K562 (cell line): ENCODE measurements at regions not wholly inside any gene's neighbourhood (a gene's known extent, or its start where the extent isn't known, plus 50 kb on each side); places are given as distances from the start of the nearest gene placed in this dataset.

Experiments
- CREM ChIP-seq: IDR thresholded peaks from 2 replicates; pipeline ENCODE4 v1.6.1; 2014; ENCODE audit warnings: antibody characterized with exemption, low read depth
- CTBP1 ChIP-seq: fragments of 450-650 bp; IDR thresholded peaks from 2 replicates; pipeline ENCODE4 v1.6.1; 2016; ENCODE audit warnings: borderline replicate concordance
- RFX5 ChIP-seq: IDR thresholded peaks from 2 replicates; pipeline ENCODE4 v1.6.1; 2011; ENCODE audit warnings: low read depth, mild to moderate bottlenecking, improper control_type of control experiment, low read length
- SIN3B ChIP-seq: fragments of 450-650 bp; IDR thresholded peaks from 2 replicates; pipeline ENCODE4 v1.6.1; 2017; ENCODE audit warnings: low read depth, mild to moderate bottlenecking, moderate library complexity
- ZEB2 ChIP-seq: fragments of 450-650 bp; IDR thresholded peaks from 2 replicates; pipeline ENCODE4 v1.6.1; 2016
- TF ChIP-seq, protein P1 (sequence below), 2 experiments: fragments of 450-650 bp in 1 of 2; sonication (generic) in 1 of 2; formaldehyde crosslinking in 1 of 2; IDR thresholded peaks in 1 of 2; conservative IDR thresholded peaks in 1 of 2; 2 replicates each; pipeline versions ENCODE4 v1.6.1 to v1.8.1; 2016 to 2023; ENCODE audit warnings: mild to moderate bottlenecking in 2 of 2, moderate library complexity in 2 of 2, inconsistent platforms in 1 of 2, missing genetic modification reagents in 1 of 2
- TF ChIP-seq, protein P2 (sequence below), 2 experiments: fragments of 450-650 bp in 1 of 2; sonication (generic) in 1 of 2; formaldehyde crosslinking; conservative IDR thresholded peaks; 2 replicates each; pipeline versions ENCODE4 v1.4.0 to v1.8.1; 2020 to 2022; ENCODE audit warnings: mild to moderate bottlenecking in 1 of 2, missing genetic modification reagents in 1 of 2
- TF ChIP-seq, protein P3 (sequence below): fragments of 450-650 bp; formaldehyde crosslinking; IDR thresholded peaks from 2 replicates; pipeline ENCODE4 v1.4.0; 2020; ENCODE audit warnings: mild to moderate bottlenecking

DNA sequence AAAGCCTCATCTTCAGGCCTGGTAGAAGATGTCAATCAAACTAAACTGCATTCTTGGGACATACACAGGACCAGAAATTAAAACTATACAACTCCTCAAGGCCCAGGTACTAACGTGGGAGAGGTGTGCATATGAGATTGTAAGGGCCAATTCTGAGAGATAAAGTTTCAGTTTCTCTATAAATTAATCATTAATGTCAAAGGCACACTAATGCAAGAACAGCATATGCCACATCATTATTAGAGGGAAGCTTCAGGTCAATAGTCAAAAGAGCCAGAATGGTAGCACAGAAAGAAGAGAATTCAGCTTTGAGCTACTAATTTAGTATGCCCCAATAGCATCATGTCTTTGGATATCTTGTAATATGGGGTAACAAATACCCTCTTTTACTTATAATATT is 744.9 kb upstream of the MGAT4C start:
- TF ChIP-seq ZEB2 (no peak), RFX5 (no peak), CTBP1 (no peak), CREM (no peak), SIN3B (no peak)
- TF ChIP-seq, protein P1, sequence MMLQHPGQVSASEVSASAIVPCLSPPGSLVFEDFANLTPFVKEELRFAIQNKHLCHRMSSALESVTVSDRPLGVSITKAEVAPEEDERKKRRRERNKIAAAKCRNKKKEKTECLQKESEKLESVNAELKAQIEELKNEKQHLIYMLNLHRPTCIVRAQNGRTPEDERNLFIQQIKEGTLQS (IDR thresholded peaks at IDR 0.05) = no peak
- TF ChIP-seq, protein P1 (CRISPR knock-in tag; conservative IDR thresholded peaks at IDR 0.05) = no peak
- TF ChIP-seq, protein P2, sequence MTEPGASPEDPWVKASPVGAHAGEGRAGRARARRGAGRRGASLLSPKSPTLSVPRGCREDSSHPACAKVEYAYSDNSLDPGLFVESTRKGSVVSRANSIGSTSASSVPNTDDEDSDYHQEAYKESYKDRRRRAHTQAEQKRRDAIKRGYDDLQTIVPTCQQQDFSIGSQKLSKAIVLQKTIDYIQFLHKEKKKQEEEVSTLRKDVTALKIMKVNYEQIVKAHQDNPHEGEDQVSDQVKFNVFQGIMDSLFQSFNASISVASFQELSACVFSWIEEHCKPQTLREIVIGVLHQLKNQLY (CRISPR knock-in tag; conservative IDR thresholded peaks at IDR 0.05) = no peak
- TF ChIP-seq, protein P3, sequence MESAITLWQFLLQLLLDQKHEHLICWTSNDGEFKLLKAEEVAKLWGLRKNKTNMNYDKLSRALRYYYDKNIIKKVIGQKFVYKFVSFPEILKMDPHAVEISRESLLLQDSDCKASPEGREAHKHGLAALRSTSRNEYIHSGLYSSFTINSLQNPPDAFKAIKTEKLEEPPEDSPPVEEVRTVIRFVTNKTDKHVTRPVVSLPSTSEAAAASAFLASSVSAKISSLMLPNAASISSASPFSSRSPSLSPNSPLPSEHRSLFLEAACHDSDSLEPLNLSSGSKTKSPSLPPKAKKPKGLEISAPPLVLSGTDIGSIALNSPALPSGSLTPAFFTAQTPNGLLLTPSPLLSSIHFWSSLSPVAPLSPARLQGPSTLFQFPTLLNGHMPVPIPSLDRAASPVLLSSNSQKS (CRISPR knock-in tag) = no peak
